D721Med (cell line): ENCODE measurements at regions not wholly inside any gene's neighbourhood (a gene's known extent, or its start where the extent isn't known, plus 50 kb on each side); places are given as distances from the start of the nearest gene placed in this dataset.

Experiments used
- DNase-seq: peaks from one replicate; pipeline ENCODE4 v3.0.0; 2011; ENCODE audit warnings: low spot score; ENCODE audit not compliant: insufficient read length
- FAIRE-seq: peaks from 2 replicates; lab custom pipeline; 2011; peaks lifted over from hg19 to GRCh38; lab: Jason Lieb, UNC
- TF ChIP-seq, protein P1 (sequence below): IDR thresholded peaks from 2 replicates; pipeline ENCODE4 v1.5.1; 2012; ENCODE audit warnings: mild to moderate bottlenecking, control low read depth; ENCODE audit not compliant: insufficient read depth; ENCODE audit errors: missing control alignments

DNA sequence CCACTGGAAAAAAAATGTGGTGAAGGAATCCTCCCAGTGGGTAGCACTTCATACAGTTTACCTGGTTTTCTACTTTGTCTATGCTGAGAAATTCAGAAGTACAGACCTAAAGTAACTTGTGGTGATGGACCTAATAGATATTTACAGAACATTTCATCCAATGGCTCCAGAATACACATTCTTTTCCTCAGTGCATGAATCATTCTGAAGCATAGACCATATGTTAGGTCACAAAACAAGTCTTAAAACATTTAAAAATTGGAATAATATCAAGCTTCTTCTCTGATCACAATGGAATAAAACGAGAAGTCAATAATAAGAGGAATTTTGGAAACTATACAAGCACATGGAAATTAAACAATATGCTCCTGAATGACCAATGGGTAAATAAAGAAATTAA is 450.1 kb upstream of the INTU start:
- TF ChIP-seq, protein P1, sequence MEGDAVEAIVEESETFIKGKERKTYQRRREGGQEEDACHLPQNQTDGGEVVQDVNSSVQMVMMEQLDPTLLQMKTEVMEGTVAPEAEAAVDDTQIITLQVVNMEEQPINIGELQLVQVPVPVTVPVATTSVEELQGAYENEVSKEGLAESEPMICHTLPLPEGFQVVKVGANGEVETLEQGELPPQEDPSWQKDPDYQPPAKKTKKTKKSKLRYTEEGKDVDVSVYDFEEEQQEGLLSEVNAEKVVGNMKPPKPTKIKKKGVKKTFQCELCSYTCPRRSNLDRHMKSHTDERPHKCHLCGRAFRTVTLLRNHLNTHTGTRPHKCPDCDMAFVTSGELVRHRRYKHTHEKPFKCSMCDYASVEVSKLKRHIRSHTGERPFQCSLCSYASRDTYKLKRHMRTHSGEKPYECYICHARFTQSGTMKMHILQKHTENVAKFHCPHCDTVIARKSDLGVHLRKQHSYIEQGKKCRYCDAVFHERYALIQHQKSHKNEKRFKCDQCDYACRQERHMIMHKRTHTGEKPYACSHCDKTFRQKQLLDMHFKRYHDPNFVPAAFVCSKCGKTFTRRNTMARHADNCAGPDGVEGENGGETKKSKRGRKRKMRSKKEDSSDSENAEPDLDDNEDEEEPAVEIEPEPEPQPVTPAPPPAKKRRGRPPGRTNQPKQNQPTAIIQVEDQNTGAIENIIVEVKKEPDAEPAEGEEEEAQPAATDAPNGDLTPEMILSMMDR = no peak
- FAIRE-seq (no peak), DNase-seq (no peak)

DNA sequence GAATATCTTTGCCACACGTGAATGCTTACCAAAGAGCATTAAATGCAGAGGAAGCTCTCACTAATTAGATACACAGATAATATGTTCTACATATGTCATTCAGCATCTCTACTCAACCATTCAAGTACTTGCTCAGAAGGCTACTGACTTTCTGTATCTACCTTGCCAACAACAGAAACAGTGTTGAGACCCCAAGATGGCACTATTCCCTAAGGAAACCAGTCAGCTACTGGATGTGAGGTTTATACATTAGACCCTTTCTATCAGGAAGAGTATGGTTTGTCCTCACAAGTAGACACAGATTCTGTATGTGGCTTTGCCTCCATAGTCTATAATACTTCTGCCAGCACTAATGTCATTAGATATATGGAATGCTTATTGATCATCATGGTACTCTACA is 443.9 kb upstream of the INTU start:
- no peak for DNase-seq
- TF ChIP-seq, protein P1 = peak; percentile 58
- FAIRE-seq = no peak

DNA sequence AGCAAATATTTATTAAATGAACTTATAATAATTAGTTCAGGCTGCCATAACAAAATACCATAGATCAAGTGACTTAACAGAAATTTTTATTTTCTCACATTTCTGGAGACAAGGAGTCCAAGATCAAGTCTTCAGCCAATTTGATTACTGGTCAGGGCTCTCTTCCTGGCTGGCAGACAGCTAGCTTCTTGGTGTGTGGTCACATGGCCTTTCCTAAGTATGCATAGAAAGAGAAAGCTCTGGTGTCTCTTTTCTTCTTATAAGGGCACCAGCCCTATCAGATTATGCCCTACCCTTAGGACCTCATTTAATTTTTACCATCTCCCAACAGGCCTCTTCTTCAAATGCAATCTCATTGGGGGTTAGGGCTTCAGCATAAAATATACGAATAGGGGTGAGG is 438.5 kb upstream of the INTU start:
- FAIRE-seq = no peak
- TF ChIP-seq, protein P1 = no peak
- DNase-seq = no peak

DNA sequence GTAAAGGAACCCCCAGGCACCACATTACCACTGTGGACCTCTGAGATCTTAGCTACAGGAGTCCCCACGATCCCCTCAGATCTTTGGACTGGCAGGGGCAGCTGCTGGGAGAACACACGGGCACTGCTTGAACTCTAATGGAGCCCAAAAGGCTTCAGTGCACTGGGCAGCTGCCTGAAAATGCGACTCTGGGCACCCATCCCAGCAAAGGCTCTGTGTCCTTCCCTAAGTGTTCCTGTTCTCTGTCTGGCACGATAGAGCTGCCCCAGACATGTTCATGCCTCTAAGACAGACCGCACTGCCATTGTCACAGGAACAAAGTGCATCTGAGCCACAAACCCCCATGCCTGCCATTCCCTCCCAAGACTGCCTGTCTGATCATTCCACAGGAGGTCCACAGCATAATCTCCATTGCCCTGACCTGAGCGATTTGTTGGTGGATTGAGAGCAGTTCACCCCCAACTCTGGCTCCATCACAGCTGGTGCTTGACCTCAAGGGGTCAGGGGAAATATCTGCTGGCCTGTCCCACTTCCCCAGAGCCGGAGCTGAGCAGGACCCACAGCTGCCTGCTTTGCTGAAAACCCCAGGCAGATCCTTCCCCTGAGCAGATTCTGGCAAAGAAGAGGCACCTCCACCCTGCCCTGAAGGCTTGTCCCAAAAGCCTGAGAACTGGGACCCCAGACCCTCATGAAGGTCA is 436.0 kb upstream of the INTU start:
- TF ChIP-seq, protein P1 = no peak
- FAIRE-seq = no peak

DNA sequence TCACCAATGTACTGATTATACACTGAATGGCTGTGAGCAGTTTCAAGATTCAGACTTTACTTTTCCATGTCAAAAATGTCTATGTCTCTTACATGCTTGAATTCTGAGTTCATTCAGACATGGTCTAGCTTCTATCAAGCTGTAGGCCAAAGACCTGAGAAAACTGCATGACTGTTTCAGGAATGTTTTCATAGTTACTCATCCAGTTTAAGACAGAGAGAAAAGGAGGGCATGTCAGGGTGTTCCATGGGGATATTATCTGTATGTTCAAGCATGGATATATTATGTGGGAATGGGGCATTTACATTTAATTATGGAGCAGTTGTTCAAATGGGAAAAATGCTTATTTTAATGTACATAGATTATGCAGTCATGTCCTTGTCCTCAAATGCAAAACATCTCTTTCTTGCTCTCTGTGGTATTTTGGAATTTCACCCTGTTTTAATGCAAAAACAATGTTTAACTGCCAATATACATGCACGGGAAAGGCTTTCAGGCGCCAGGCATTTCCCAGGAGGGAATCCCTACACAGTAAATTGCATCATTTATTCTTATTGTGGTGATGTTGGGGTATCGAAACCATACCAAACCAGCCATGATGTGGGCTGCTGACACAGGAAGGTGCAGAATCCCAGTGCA is 429.1 kb upstream of the INTU start:
- FAIRE-seq (no peak), DNase-seq (no peak)
- TF ChIP-seq, protein P1 = no peak

More for the DNA sequence above, 436.0 kb upstream of the INTU start:
- no peak for DNase-seq

DNA sequence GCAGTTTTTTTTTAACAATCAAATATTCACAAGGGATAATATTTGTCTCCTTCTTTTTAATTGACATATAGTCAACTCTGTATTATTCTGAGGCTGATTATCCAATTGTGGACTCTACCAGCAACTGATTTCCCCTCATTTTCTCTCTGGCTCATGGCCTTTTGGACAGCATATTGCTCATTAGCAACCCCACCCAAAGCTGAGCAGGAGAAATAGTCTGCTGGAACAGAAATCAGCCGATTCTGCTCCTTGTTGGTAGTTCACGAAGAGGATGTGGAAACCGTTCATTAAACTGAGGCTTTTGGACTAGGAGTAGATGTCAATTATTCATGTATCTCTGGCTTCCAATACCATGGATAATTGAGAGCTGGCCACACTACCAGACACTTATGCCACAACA is 428.4 kb upstream of the INTU start:
- TF ChIP-seq, protein P1 = no peak
- DNase-seq = no peak
- no peak for FAIRE-seq

DNA sequence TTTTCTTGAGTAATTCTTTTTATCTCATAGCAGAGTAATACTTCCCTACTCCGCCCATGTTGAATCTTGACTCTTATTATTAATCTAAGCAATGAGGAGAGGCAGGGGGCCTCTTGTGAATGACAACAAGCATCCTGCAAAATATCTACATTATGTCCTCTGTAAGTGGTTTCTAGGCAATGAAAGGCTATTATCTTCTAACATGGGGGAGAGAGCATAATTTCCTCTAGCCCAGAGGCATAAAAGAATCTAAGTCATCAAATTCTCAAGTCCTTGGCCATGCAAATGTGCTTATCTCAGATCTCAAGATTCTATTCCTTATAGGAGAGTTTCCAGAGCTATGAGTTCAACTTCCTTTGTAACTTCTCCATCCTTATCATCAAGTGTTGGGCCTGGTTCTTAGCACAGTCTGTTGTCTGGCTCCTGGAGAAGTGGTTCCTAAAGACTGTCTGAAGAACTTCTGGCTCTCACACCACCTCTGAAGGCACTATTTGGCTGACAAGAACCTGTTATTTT is 423.1 kb upstream of the INTU start:
- TF ChIP-seq, protein P1 = no peak
- FAIRE-seq (no peak), DNase-seq (no peak)
